ENCODE measurements at regions not wholly inside any gene's neighbourhood (a gene's known extent, or its start where the extent isn't known, plus 50 kb on each side); places are given as distances from the start of the nearest gene placed in this dataset.

DNA sequence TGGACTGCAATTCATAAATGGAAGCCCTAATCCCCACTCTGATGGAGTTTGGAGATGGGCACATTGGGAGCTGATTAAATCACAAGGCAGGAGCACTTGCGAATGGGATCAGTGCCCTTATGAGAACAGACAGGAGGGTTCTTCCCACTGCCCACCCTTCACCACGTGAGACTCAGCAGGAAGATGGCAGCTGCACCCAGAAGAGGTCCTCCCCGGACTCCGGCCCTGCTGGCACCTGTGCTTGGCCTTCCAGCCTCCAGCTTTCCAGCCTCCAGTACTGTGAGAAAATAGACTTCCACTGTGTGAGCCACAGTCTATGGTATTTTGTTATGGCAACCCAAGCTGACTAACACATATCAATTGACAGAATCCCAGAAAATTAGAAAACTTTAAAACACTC is 267.6 kb upstream of the SALL3 start:
- TF ChIP-seq EZH2phosphoT487 (IDR thresholded peaks at IDR 0.05; ENCODE audit: insufficient read depth, low read depth) = no peak
- TF ChIP-seq EZH2 (IDR thresholded peaks at IDR 0.05; ENCODE audit: insufficient read depth, poor library complexity, severe bottlenecking) = no peak
